WTC11 (cell line): ENCODE measurements at regions not wholly inside any gene's neighbourhood (a gene's known extent, or its start where the extent isn't known, plus 50 kb on each side); places are given as distances from the start of the nearest gene placed in this dataset.

Experiments
- ATAC-seq: fragments of 200-7000 bp; cut with Tn5 transposase; 2 replicates; pipeline ENCODE4 v1.10.0; 2021; ENCODE audit warnings: mild to moderate bottlenecking, moderate library complexity
- CTCF ChIA-PET: fragments of 300-600 bp; sonication (Branson Sonifier 250); formaldehyde crosslinking; loops from one replicate; lab custom pipeline; 2021; ENCODE audit warnings: antibody characterized with exemption; lab: Charles Lee
- POLR2A ChIA-PET: fragments of 350-600 bp; sonication (Branson Sonifier 250); formaldehyde crosslinking; loops from one replicate; lab custom pipeline; 2021; ENCODE audit warnings: antibody characterized with exemption; lab: Charles Lee
- DNase-seq: peaks from one replicate; pipeline ENCODE4 v3.0.0; 2021; ENCODE audit warnings: low spot score
- H3K27ac Mint-ChIP-seq: 2 replicates; pipeline ENCODE4 v1.8.0; 2021; ENCODE audit warnings: mixed read lengths
- H3K27me3 Mint-ChIP-seq: 2 replicates; pipeline ENCODE4 v1.8.0; 2021; ENCODE audit warnings: low read depth, mild to moderate bottlenecking, moderate library complexity, mixed read lengths
- H3K36me3 Mint-ChIP-seq: 2 replicates; pipeline ENCODE4 v1.8.0; 2021; ENCODE audit warnings: mixed read lengths
- H3K4me1 Mint-ChIP-seq: 2 replicates; pipeline ENCODE4 v1.8.0; 2022; ENCODE audit warnings: mixed read lengths
- H3K4me3 Mint-ChIP-seq: 2 replicates; pipeline ENCODE4 v1.8.0; 2021; ENCODE audit warnings: mild to moderate bottlenecking, moderate library complexity, mixed read lengths
- H3K9me3 Mint-ChIP-seq: 2 replicates; pipeline ENCODE4 v1.8.0; 2021; ENCODE audit warnings: mixed read lengths
- AR ChIP-seq: fragments of 250-450 bp; sonication (Bioruptor Pico); IDR thresholded peaks from 2 replicates; pipeline ENCODE4 v1.9.0; 2021; ENCODE audit warnings: mild to moderate bottlenecking
- ATF3 ChIP-seq: sonication (generic); formaldehyde crosslinking; conservative IDR thresholded peaks from 2 replicates; pipeline ENCODE4 v1.8.1; 2022; ENCODE audit warnings: mild to moderate bottlenecking, missing genetic modification reagents
- EMX1 ChIP-seq: fragments of 250-450 bp; sonication (Bioruptor Pico); IDR thresholded peaks from 2 replicates; pipeline ENCODE4 v1.8.0; 2021; ENCODE audit warnings: mild to moderate bottlenecking
- ERG ChIP-seq: fragments of 250-450 bp; sonication (Bioruptor Pico); IDR thresholded peaks from 2 replicates; pipeline ENCODE4 v1.8.0; 2021; ENCODE audit warnings: mild to moderate bottlenecking
- ESRRA ChIP-seq: sonication (generic); formaldehyde crosslinking; IDR thresholded peaks from 2 replicates; pipeline ENCODE4 v1.8.1; 2022; ENCODE audit warnings: mild to moderate bottlenecking, missing genetic modification reagents, borderline replicate concordance
- HMGXB4 ChIP-seq: sonication (generic); formaldehyde crosslinking; IDR thresholded peaks from 2 replicates; pipeline ENCODE4 v1.8.1; 2023; ENCODE audit warnings: mild to moderate bottlenecking, moderate library complexity, missing genetic modification reagents
- IRF2 ChIP-seq: sonication (generic); formaldehyde crosslinking; IDR thresholded peaks from 2 replicates; pipeline ENCODE4 v1.8.0; 2022; ENCODE audit warnings: low read depth, missing genetic modification reagents, borderline replicate concordance
- MAX ChIP-seq: sonication (generic); formaldehyde crosslinking; IDR thresholded peaks from 2 replicates; pipeline ENCODE4 v1.8.0; 2022; ENCODE audit warnings: mild to moderate bottlenecking, missing genetic modification reagents
- MXD4 ChIP-seq: fragments of 250-450 bp; sonication (Bioruptor Pico); IDR thresholded peaks from 2 replicates; pipeline ENCODE4 v1.8.0; 2021; ENCODE audit warnings: mild to moderate bottlenecking, moderate library complexity, borderline replicate concordance
- NFYB ChIP-seq: sonication (generic); formaldehyde crosslinking; conservative IDR thresholded peaks from 2 replicates; pipeline ENCODE4 v1.8.0; 2022; ENCODE audit warnings: low read depth, missing genetic modification reagents
- NR3C1 ChIP-seq: sonication (generic); formaldehyde crosslinking; conservative IDR thresholded peaks from 2 replicates; pipeline ENCODE4 v1.8.1; 2023; ENCODE audit warnings: low read depth, mild to moderate bottlenecking, missing genetic modification reagents
- PRRX2 ChIP-seq: fragments of 250-450 bp; sonication (Bioruptor Pico); IDR thresholded peaks from 2 replicates; pipeline ENCODE4 v1.8.0; 2021; ENCODE audit warnings: mild to moderate bottlenecking
- SMAD3 ChIP-seq: sonication (generic); formaldehyde crosslinking; IDR thresholded peaks from 2 replicates; pipeline ENCODE4 v1.8.0; 2022; ENCODE audit warnings: missing genetic modification reagents, mild to moderate bottlenecking, borderline replicate concordance
- SMAD4 ChIP-seq: sonication (generic); formaldehyde crosslinking; IDR thresholded peaks from 2 replicates; pipeline ENCODE4 v1.8.0; 2022; ENCODE audit warnings: mild to moderate bottlenecking, missing genetic modification reagents
- USF2 ChIP-seq: sonication (generic); formaldehyde crosslinking; IDR thresholded peaks from 2 replicates; pipeline ENCODE4 v1.8.1; 2023; ENCODE audit warnings: mild to moderate bottlenecking, missing genetic modification reagents, moderate library complexity
- ZBTB21 ChIP-seq: sonication (generic); formaldehyde crosslinking; IDR thresholded peaks from 2 replicates; pipeline ENCODE4 v1.8.1; 2023; ENCODE audit warnings: mild to moderate bottlenecking, missing genetic modification reagents, borderline replicate concordance
- ZBTB43 ChIP-seq: sonication (generic); formaldehyde crosslinking; IDR thresholded peaks from 2 replicates; pipeline ENCODE4 v1.8.1; 2023; ENCODE audit warnings: mild to moderate bottlenecking, missing genetic modification reagents
- ZMAT4 ChIP-seq: fragments of 250-450 bp; sonication (Bioruptor Pico); IDR thresholded peaks from 2 replicates; pipeline ENCODE4 v1.9.0; 2021; ENCODE audit warnings: mild to moderate bottlenecking
- ZNF232 ChIP-seq: sonication (generic); formaldehyde crosslinking; IDR thresholded peaks from 2 replicates; pipeline ENCODE4 v1.8.0; 2022; ENCODE audit warnings: mild to moderate bottlenecking, missing genetic modification reagents
- ZNF423 ChIP-seq: fragments of 250-450 bp; sonication (Bioruptor Pico); IDR thresholded peaks from 2 replicates; pipeline ENCODE4 v2.1.2; 2022; ENCODE audit warnings: mild to moderate bottlenecking, moderate library complexity
- TF ChIP-seq, protein P1 (sequence below): sonication (generic); formaldehyde crosslinking; IDR thresholded peaks from 2 replicates; pipeline ENCODE4 v1.8.0; 2023; ENCODE audit warnings: missing genetic modification reagents

DNA sequence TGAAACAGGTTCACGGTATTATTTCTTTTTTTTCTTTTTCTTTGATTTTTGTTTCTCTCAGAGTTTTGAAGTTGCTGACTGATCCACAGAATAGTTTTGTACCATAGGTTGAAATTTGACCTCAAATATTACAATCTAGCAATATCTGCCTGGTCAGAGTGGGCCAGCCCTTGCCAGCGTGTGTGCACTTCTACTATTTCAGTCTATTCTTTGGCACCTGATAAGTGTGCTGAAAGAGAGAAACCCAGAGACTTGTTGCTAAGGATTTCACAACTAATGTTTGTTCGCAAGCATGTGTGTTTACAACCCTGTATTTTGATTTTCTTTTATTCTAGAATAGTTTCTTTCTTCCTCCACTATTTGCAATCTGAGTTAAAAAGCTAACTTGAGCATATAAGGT is 1125.2 kb upstream of the CNTN5 start:
- Mint-ChIP-seq H3K4me1 (no peaks in the 10 kb centered on the region), H3K9me3 (peaks cover 4% of the 10 kb centered on the region; the same call in 1 of the 2 replicates), H3K36me3 (no peaks in the 10 kb centered on the region), H3K27me3 (no peaks in the 10 kb centered on the region), H3K4me3 (no peak overlapping the region), H3K27ac (no peak overlapping the region)
- DNase-seq (no peak), ATAC-seq (no peak)
- ChIA-PET CTCF (no interaction called here), POLR2A (no interaction called here)
- no peak for TF ChIP-seq MXD4 (CRISPR knock-in tag)
- no peak for TF ChIP-seq IRF2 (CRISPR knock-in tag)
- TF ChIP-seq SMAD4, result no peak
- TF ChIP-seq ZNF232 (CRISPR knock-in tag), result no peak
- TF ChIP-seq AR (CRISPR knock-in tag), result no peak

GRCh38 chr11:97902828-97903227 is 1117.9 kb upstream of the CNTN5 start:
- Mint-ChIP-seq H3K4me1 (peaks cover 3% of the 10 kb centered on the region; the same call in 1 of the 2 replicates), H3K4me3 (no peak overlapping the region), H3K9me3 (no peaks in the 10 kb centered on the region), H3K27ac (no peak overlapping the region), H3K36me3 (no peaks in the 10 kb centered on the region), H3K27me3 (no peaks in the 10 kb centered on the region)
- CTCF ChIA-PET, result no interaction called here
- DNase-seq (no peak), ATAC-seq (no peak)
- TF ChIP-seq ESRRA (no peak), NFYB (CRISPR knock-in tag) (no peak), ZMAT4 (CRISPR knock-in tag) (no peak), NR3C1 (no peak), USF2 (CRISPR knock-in tag) (no peak)
- TF ChIP-seq, protein P1, sequence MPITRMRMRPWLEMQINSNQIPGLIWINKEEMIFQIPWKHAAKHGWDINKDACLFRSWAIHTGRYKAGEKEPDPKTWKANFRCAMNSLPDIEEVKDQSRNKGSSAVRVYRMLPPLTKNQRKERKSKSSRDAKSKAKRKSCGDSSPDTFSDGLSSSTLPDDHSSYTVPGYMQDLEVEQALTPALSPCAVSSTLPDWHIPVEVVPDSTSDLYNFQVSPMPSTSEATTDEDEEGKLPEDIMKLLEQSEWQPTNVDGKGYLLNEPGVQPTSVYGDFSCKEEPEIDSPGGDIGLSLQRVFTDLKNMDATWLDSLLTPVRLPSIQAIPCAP (CRISPR knock-in tag), result no peak
- POLR2A ChIA-PET, result interaction anchor here (0.5 kb wide), 1 partner anchor 167 kb away, joined by 4 read pairs; no protein-coding TSS in a partner anchor

DNA sequence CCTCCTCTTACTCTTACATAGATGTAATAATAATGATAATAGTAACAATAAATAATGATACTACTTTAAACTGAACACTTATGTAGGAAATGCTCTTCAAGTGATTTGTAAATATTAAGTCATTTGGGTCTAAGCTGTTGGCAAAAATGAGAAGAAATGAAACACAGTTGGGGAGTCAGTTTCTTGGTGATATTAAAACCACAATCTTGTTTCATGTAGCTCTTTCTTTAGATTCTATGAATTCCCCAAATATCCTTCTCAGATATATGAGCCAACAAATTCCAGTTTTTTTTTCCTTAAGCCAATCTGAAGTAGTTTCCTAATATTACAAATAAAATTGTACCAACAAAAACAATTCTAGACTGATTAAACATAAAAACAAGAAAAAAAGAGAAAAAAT is 1115.6 kb upstream of the CNTN5 start:
- DNase-seq (no peak), ATAC-seq (no peak)
- no peaks in the 10 kb centered on the region for H3K27me3 Mint-ChIP-seq
- peaks cover 3% of the 10 kb centered on the region; the same call in 1 of the 2 replicates for H3K4me1 Mint-ChIP-seq
- no peaks in the 10 kb centered on the region for H3K9me3 Mint-ChIP-seq
- H3K4me3 Mint-ChIP-seq, result no peak overlapping the region
- ChIA-PET POLR2A (no interaction called here), CTCF (no interaction called here)
- no peak for TF ChIP-seq ZNF423
- TF ChIP-seq HMGXB4, result no peak
- TF ChIP-seq, all 79 proteins: peak for 0
- Mint-ChIP-seq H3K27ac (no peak overlapping the region), H3K36me3 (no peaks in the 10 kb centered on the region)

- no peak overlapping the region for H3K27ac Mint-ChIP-seq
- peaks cover 3% of the 10 kb centered on the region; the same call in 1 of the 2 replicates for H3K4me1 Mint-ChIP-seq
- ChIA-PET CTCF (no interaction called here), POLR2A (no interaction called here)
- no peak for ATAC-seq
- H3K27me3 Mint-ChIP-seq, result no peaks in the 10 kb centered on the region
- no peaks in the 10 kb centered on the region for H3K9me3 Mint-ChIP-seq
- H3K36me3 Mint-ChIP-seq, result no peaks in the 10 kb centered on the region
- H3K4me3 Mint-ChIP-seq, result no peak overlapping the region
- DNase-seq, result no peak
- no peak for TF ChIP-seq ZNF232 (CRISPR knock-in tag)
- TF ChIP-seq ERG (CRISPR knock-in tag), result no peak
- TF ChIP-seq MAX (CRISPR knock-in tag), result no peak
- no peak for TF ChIP-seq SMAD3 (CRISPR knock-in tag)
- TF ChIP-seq PRRX2 (CRISPR knock-in tag), result no peak
- TF ChIP-seq EMX1 (CRISPR knock-in tag), result no peak
- no peak for TF ChIP-seq ZBTB43 (CRISPR knock-in tag)
- TF ChIP-seq ATF3 (CRISPR knock-in tag), result no peak
- TF ChIP-seq ZBTB21 (CRISPR knock-in tag), result no peak
Observed at GRCh38 chr11:97905671-97906070, 1115.1 kb upstream of the CNTN5 start.
